ENCODE measurements at regions not wholly inside any gene's neighbourhood (a gene's known extent, or its start where the extent isn't known, plus 50 kb on each side); places are given as distances from the start of the nearest gene placed in this dataset.

GRCh38 chr1:60470246-60470645 lies 396.7 kb upstream of the C1orf87 start:
- TF ChIP-seq CTCF (IDR thresholded peaks at IDR 0.05) (no peak), POLR2A (IDR thresholded peaks at IDR 0.05) (no peak)

Data from tibial nerve (tissue), 3 donors.